Panc1 (cell line): ENCODE measurements at regions not wholly inside any gene's neighbourhood (a gene's known extent, or its start where the extent isn't known, plus 50 kb on each side); places are given as distances from the start of the nearest gene placed in this dataset.

Source experiments
- ATAC-seq: fragments of 200-7000 bp; cut with Tn5 transposase; 2 replicates; pipeline ENCODE4 v1.9.1; 2020; ENCODE audit warnings: mild to moderate bottlenecking, moderate library complexity
- BruUV-seq: library from RNA; stranded (reverse); fragments of 400-500 nt; replicated peaks from 2 replicates; lab custom pipeline; 2021; lab: Mats Ljungman, UMichigan
- CTCF ChIA-PET: fragments of 300-600 bp; sonication (Branson Sonifier 250); formaldehyde crosslinking; loops from one replicate; lab custom pipeline; 2022; ENCODE audit warnings: antibody characterized with exemption; lab: Charles Lee
- POLR2A ChIA-PET: fragments of 300-600 bp; sonication (Branson Sonifier 250); formaldehyde crosslinking; loops from one replicate; lab custom pipeline; 2022; ENCODE audit warnings: antibody characterized with exemption; lab: Charles Lee
- DNase-seq: peaks from one replicate; pipeline ENCODE4 v3.0.0-alpha.2; 2010; ENCODE audit warnings: low read depth, low spot score
- H3K27ac ChIP-seq: 2 replicates; pipeline ENCODE4 v1.5.1; 2011; ENCODE audit warnings: mild to moderate bottlenecking, low read length, inconsistent platforms
- H3K27me3 ChIP-seq: fragments of 200-500 bp; sonication (Bioruptor generic); 2 replicates; pipeline ENCODE4 v1.6.0; 2014; ENCODE audit warnings: low read length, inconsistent platforms; ENCODE audit not compliant: control insufficient read depth, insufficient read depth
- H3K36me3 ChIP-seq: fragments of 200-500 bp; sonication (Bioruptor generic); 2 replicates; pipeline ENCODE4 v1.5.1; 2014; ENCODE audit warnings: inconsistent platforms, mild to moderate bottlenecking, low read length, moderate library complexity; ENCODE audit not compliant: control insufficient read depth, insufficient read depth
- H3K4me1 ChIP-seq: 2 replicates; pipeline ENCODE4 v1.5.1; 2011; ENCODE audit warnings: inconsistent platforms, mild to moderate bottlenecking, low read length, moderate library complexity; ENCODE audit not compliant: control insufficient read depth, insufficient read depth
- H3K4me3 ChIP-seq, 2 experiments: 2 replicates each; pipeline ENCODE4 v1.5.1; 2011 to 2012; ENCODE audit warnings: low read depth in 2 of 2, low read length in 2 of 2, mild to moderate bottlenecking in 2 of 2, inconsistent platforms in 1 of 2, moderate library complexity in 1 of 2
- H3K9me3 ChIP-seq: fragments of 200-500 bp; sonication (Bioruptor generic); 2 replicates; pipeline ENCODE4 v1.5.1; 2014; ENCODE audit warnings: low read depth, mild to moderate bottlenecking, inconsistent platforms, low read length, moderate library complexity; ENCODE audit not compliant: control insufficient read depth, insufficient read depth
- POLR2AphosphoS5 ChIP-seq: IDR thresholded peaks from 2 replicates; pipeline ENCODE4 v1.6.1; 2012; ENCODE audit warnings: mild to moderate bottlenecking, low read depth, low read length, moderate library complexity
- REST ChIP-seq, 2 experiments: IDR thresholded peaks; 2 replicates each; pipeline ENCODE4 v1.6.1; 2011 to 2012; ENCODE audit warnings: low read depth in 2 of 2, control low read depth in 1 of 2, low read length in 1 of 2, mild to moderate bottlenecking in 1 of 2, moderate library complexity in 1 of 2; ENCODE audit not compliant: insufficient read depth in 1 of 2
- SIN3A ChIP-seq: IDR thresholded peaks from 2 replicates; pipeline ENCODE4 v1.6.1; 2012; ENCODE audit warnings: low read depth, mild to moderate bottlenecking, low read length, moderate library complexity, borderline replicate concordance; ENCODE audit not compliant: insufficient read depth
- TCF7L2 ChIP-seq: IDR thresholded peaks from 2 replicates; pipeline ENCODE4 v1.6.1; 2011; ENCODE audit warnings: mild to moderate bottlenecking, low read depth, low read length, inconsistent platforms
- in situ Hi-C: cut with HindIII; loops from 2 replicates; pipeline ENCODE4 v1.10.0; 2016; ENCODE audit warnings: low sequenced_read_pairs, low pct_unique_long_range_greater_than_20kb
- intact Hi-C: fragments of 100-400 bp; cut with micrococcal nuclease; formaldehyde crosslinking; loops from one replicate; pipeline ENCODE4 v1.10.0; 2022; ENCODE audit not compliant: unreplicated experiment
- TF ChIP-seq, protein P1 (sequence below): fragments of 450-650 bp; IDR thresholded peaks from 2 replicates; pipeline ENCODE4 v1.5.1; 2017; ENCODE audit warnings: mild to moderate bottlenecking

- no peak for ATAC-seq
- Histone ChIP-seq H3K9me3 (no peaks in the 10 kb centered on the region), H3K27ac (no peak overlapping the region), H3K4me1 (no peaks in the 10 kb centered on the region), H3K27me3 (no peaks in the 10 kb centered on the region), H3K4me3 (no peak overlapping the region), H3K36me3 (no peaks in the 10 kb centered on the region)
- no TSS peak for BruUV-seq
- no peak for DNase-seq
- ChIA-PET CTCF (no interaction called here), POLR2A (no interaction called here)
- TF ChIP-seq SIN3A (no peak), TCF7L2 (no peak), POLR2AphosphoS5 (no peak), REST (IDR thresholded peaks at IDR 0.05; ENCODE audit: insufficient read depth in 1 of 2, low read depth in 2 of 2, low read length in 1 of 2) (no peak)
- TF ChIP-seq, protein P1, sequence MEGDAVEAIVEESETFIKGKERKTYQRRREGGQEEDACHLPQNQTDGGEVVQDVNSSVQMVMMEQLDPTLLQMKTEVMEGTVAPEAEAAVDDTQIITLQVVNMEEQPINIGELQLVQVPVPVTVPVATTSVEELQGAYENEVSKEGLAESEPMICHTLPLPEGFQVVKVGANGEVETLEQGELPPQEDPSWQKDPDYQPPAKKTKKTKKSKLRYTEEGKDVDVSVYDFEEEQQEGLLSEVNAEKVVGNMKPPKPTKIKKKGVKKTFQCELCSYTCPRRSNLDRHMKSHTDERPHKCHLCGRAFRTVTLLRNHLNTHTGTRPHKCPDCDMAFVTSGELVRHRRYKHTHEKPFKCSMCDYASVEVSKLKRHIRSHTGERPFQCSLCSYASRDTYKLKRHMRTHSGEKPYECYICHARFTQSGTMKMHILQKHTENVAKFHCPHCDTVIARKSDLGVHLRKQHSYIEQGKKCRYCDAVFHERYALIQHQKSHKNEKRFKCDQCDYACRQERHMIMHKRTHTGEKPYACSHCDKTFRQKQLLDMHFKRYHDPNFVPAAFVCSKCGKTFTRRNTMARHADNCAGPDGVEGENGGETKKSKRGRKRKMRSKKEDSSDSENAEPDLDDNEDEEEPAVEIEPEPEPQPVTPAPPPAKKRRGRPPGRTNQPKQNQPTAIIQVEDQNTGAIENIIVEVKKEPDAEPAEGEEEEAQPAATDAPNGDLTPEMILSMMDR = no peak
- in situ Hi-C loops = no loop called here
- intact Hi-C loops = no loop called here
Observed at GRCh38 chr4:15332377-15332776, 95.5 kb upstream of the C1QTNF7 start.

DNA sequence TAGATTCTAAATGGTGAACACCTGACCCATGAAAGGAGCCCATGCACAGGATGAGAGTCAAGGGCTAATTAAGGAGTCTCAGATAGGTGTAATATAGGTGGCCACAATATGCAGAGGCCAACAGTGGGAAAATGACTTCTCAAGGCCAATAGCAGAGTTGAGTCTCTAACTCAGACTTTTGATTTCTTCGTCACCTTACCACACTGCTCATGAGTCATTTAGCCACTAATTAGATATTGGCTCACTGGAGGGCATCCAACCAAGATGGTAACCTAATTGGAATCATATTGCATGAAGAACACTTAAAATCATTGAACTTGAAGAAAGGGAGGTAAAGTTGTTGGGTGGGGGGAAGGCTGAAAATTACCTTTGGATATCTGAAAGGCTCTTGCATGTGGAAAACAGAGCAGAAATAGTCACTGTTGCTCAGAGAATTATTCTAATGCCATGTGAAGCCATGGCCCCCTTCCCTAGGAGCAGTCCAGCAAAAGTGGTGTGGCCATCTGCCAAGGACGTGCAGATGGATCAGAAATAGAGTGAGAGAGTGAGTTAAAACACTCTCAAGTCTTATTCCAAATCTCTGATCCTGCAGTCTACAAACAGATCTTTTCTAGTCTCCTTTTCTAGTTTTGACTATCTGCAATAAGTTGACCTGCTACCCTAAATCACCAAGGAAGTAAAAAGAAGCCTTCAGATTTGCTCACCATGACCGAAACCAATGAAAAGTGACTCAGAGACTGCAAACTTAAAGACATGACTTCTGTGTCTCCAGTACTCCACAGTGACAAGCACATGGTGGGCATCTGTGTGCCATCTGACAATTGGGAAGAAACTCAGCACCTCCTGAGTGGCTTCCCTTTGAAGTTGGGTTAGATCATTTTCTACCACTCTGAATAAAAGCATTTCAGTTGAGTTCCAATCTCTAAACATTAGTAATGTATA, 93.9 kb upstream of the C1QTNF7 start:
- in situ Hi-C loops (no loop called here), intact Hi-C loops (no loop called here)
- ATAC-seq (no peak), DNase-seq (no peak)
- H3K4me3 ChIP-seq = no peak overlapping the region
- H3K4me1 ChIP-seq = no peaks in the 10 kb centered on the region
- no peaks in the 10 kb centered on the region for H3K27me3 ChIP-seq
- ChIA-PET POLR2A (no interaction called here), CTCF (no interaction called here)
- no peaks in the 10 kb centered on the region for H3K36me3 ChIP-seq
- H3K9me3 ChIP-seq = no peaks in the 10 kb centered on the region
- TF ChIP-seq TCF7L2 (no peak), POLR2AphosphoS5 (no peak), REST (IDR thresholded peaks at IDR 0.05; ENCODE audit: insufficient read depth in 1 of 2, low read depth in 2 of 2, low read length in 1 of 2) (no peak), SIN3A (no peak)
- TF ChIP-seq, protein P1 = no peak
- no TSS peak for BruUV-seq
- no peak overlapping the region for H3K27ac ChIP-seq
